Colonic mucosa (tissue), 4 donors: ENCODE measurements at regions not wholly inside any gene's neighbourhood (a gene's known extent, or its start where the extent isn't known, plus 50 kb on each side); places are given as distances from the start of the nearest gene placed in this dataset.

Experiments used
- DNase-seq: peaks from one replicate; pipeline ENCODE4 v3.0.0-alpha.2; 2020
- H3K27ac ChIP-seq: fragments of 200-600 bp; one replicate; pipeline ENCODE4 v1.8.0; 2021
- H3K27me3 ChIP-seq: fragments of 200-600 bp; one replicate; pipeline ENCODE4 v1.8.0; 2021
- H3K36me3 ChIP-seq: fragments of 200-600 bp; one replicate; pipeline ENCODE4 v1.8.0; 2021
- H3K4me1 ChIP-seq: fragments of 200-600 bp; one replicate; pipeline ENCODE4 v1.8.0; 2021; ENCODE audit warnings: mild to moderate bottlenecking
- H3K4me3 ChIP-seq: fragments of 200-600 bp; one replicate; pipeline ENCODE4 v1.8.0; 2021
- H3K9ac ChIP-seq, 2 donors: one replicate each; pipeline ENCODE4 v1.7.0; 2013; ENCODE audit warnings: control low read depth in 2 of 2, low read depth in 2 of 2, low read length in 2 of 2
- H3K9me3 ChIP-seq: fragments of 200-600 bp; one replicate; pipeline ENCODE4 v1.8.0; 2021
- CTCF ChIP-seq: fragments of 200-600 bp; IDR thresholded peaks from one replicate; pipeline ENCODE4 v1.8.0; 2022; ENCODE audit warnings: antibody characterized with exemption, mild to moderate bottlenecking
- intact Hi-C: fragments of 100-400 bp; cut with DNase I; formaldehyde crosslinking; loops from one replicate; pipeline ENCODE4 v1.14.1; 2022
- donor health status: healthy.
- donor health status: DM: no; HTN: no; CAD: no.
- donor health status: DM: no; HTN: no; CAD: no.

- no peak for TF ChIP-seq CTCF
- Histone ChIP-seq H3K9ac (no peak overlapping the region), H3K27ac (no peak overlapping the region), H3K27me3 (no peaks in the 10 kb centered on the region), H3K4me1 (no peaks in the 10 kb centered on the region), H3K36me3 (no peaks in the 10 kb centered on the region), H3K4me3 (no peak overlapping the region), H3K9me3 (no peaks in the 10 kb centered on the region)
- intact Hi-C loops, result no loop called here
- DNase-seq, result no peak
Measured at GRCh38 chr16:73725156-73725555, 571.5 kb upstream of the PSMD7 start.

GRCh38 chr16:73724503-73724902 is 572.1 kb upstream of the PSMD7 start:
- intact Hi-C loops, result no loop called here
- no peaks in the 10 kb centered on the region for H3K4me1 ChIP-seq

GRCh38 chr16:73717266-73717974 is 579.2 kb upstream of the PSMD7 start:
- TF ChIP-seq CTCF, result no peak
- H3K27ac ChIP-seq, result no peak overlapping the region
- H3K9ac ChIP-seq, result no peak overlapping the region
- intact Hi-C loops, result no loop called here
- H3K4me1 ChIP-seq, result no peaks in the 10 kb centered on the region
- no peaks in the 10 kb centered on the region for H3K9me3 ChIP-seq
- no peak overlapping the region for H3K4me3 ChIP-seq
- H3K36me3 ChIP-seq, result no peaks in the 10 kb centered on the region
- H3K27me3 ChIP-seq, result no peaks in the 10 kb centered on the region
- no peak for DNase-seq

More at GRCh38 chr16:73724503-73724902, 572.1 kb upstream of the PSMD7 start:
- no peaks in the 10 kb centered on the region for H3K36me3 ChIP-seq
- H3K27me3 ChIP-seq, result no peaks in the 10 kb centered on the region
- no peak for TF ChIP-seq CTCF
- no peaks in the 10 kb centered on the region for H3K9me3 ChIP-seq
- DNase-seq, result no peak
- H3K4me3 ChIP-seq, result no peak overlapping the region
- H3K9ac ChIP-seq, result no peak overlapping the region
- H3K27ac ChIP-seq, result no peak overlapping the region

- intact Hi-C loops, result loop anchor here (5.0 kb wide), 1 partner anchor 162 kb away; no protein-coding TSS in a partner anchor
- no peak overlapping the region for H3K9ac ChIP-seq
- no peak overlapping the region for H3K4me3 ChIP-seq
- H3K36me3 ChIP-seq, result no peaks in the 10 kb centered on the region
- no peaks in the 10 kb centered on the region for H3K27me3 ChIP-seq
- DNase-seq, result no peak
- H3K9me3 ChIP-seq, result no peaks in the 10 kb centered on the region
- TF ChIP-seq CTCF, result no peak
- H3K27ac ChIP-seq, result no peak overlapping the region
- no peaks in the 10 kb centered on the region for H3K4me1 ChIP-seq
Measured at GRCh38 chr16:73714976-73715375, 581.6 kb upstream of the PSMD7 start.

GRCh38 chr16:73713778-73714495 is 582.7 kb upstream of the PSMD7 start:
- peak; percentile 42 for TF ChIP-seq CTCF
- H3K9me3 ChIP-seq, result no peaks in the 10 kb centered on the region
- no peaks in the 10 kb centered on the region for H3K36me3 ChIP-seq
- H3K27me3 ChIP-seq, result no peaks in the 10 kb centered on the region
- H3K4me1 ChIP-seq, result no peaks in the 10 kb centered on the region
- no peak overlapping the region for H3K27ac ChIP-seq
- no peak overlapping the region for H3K9ac ChIP-seq
- no peak overlapping the region for H3K4me3 ChIP-seq
- DNase-seq, result peak; percentile 32
- intact Hi-C loops, result loop anchor here (5.0 kb wide), 1 partner anchor 163 kb away; no protein-coding TSS in a partner anchor
